Breast epithelium (tissue), 4 donors: ENCODE measurements at regions not wholly inside any gene's neighbourhood (a gene's known extent, or its start where the extent isn't known, plus 50 kb on each side); places are given as distances from the start of the nearest gene placed in this dataset.
"Not testable (repeated sequence)": the region's sequence is repeated elsewhere in the genome, so short reads cannot be mapped to it uniquely, and the experiment has no call there.

Experiments used
- DNase-seq, 2 donors: peaks; one replicate each; pipeline ENCODE4 v3.0.0-alpha.2; 2019; ENCODE audit warnings: low spot score in 2 of 2
- H3K27ac ChIP-seq, 2 donors: fragments of 200-600 bp; sonication (generic) in 1 of 2; one replicate each; pipeline ENCODE4 v1.5.1; 2016 to 2019; ENCODE audit warnings: mild to moderate bottlenecking in 1 of 2
- H3K27me3 ChIP-seq, 2 donors: fragments of 200-600 bp; sonication (generic) in 1 of 2; one replicate each; pipeline versions ENCODE4 v1.5.1 to v1.6.0; 2017 to 2019; ENCODE audit warnings: control low read depth in 1 of 2, mild to moderate bottlenecking in 1 of 2
- H3K36me3 ChIP-seq: fragments of 200-600 bp; one replicate; pipeline ENCODE4 v1.5.1; 2019
- H3K4me1 ChIP-seq, 2 donors: fragments of 200-600 bp; sonication (generic); one replicate each; pipeline ENCODE4 v1.5.1; 2016 to 2019; ENCODE audit warnings: control low read depth in 1 of 2
- H3K4me3 ChIP-seq, 3 donors: fragments of 200-600 bp; sonication (generic); 1 replicate in 2 of 3; 2 replicates in 1 of 3; pipeline ENCODE4 v1.5.1; 2016 to 2019; ENCODE audit warnings: mild to moderate bottlenecking in 3 of 3, moderate library complexity in 2 of 3
- H3K9me3 ChIP-seq, 2 donors: fragments of 200-600 bp; sonication (generic) in 1 of 2; one replicate each; pipeline ENCODE4 v1.5.1; 2016 to 2019; ENCODE audit warnings: control low read depth in 1 of 2
- POLR2A ChIP-seq: fragments of 450-650 bp; IDR thresholded peaks from one replicate; pipeline ENCODE4 v1.6.1; 2016; ENCODE audit warnings: antibody characterized with exemption, mild to moderate bottlenecking, moderate library complexity
- POLR2AphosphoS5 ChIP-seq, 3 donors: sonication (generic); formaldehyde crosslinking; IDR thresholded peaks; one replicate each; pipeline ENCODE4 v1.6.1; 2017; ENCODE audit warnings: antibody characterized with exemption in 3 of 3
- intact Hi-C: fragments of 100-400 bp; cut with DNase I; formaldehyde crosslinking; loops from one replicate; pipeline ENCODE4 v1.15.1; 2023; ENCODE audit warnings: low total_unique reads
- TF ChIP-seq, protein P1 (sequence below), 3 donors: fragments of 450-650 bp; IDR thresholded peaks; one replicate each; pipeline ENCODE4 v1.5.1; 2016 to 2017; ENCODE audit warnings: antibody characterized with exemption in 3 of 3, mild to moderate bottlenecking in 3 of 3, moderate library complexity in 3 of 3

DNA sequence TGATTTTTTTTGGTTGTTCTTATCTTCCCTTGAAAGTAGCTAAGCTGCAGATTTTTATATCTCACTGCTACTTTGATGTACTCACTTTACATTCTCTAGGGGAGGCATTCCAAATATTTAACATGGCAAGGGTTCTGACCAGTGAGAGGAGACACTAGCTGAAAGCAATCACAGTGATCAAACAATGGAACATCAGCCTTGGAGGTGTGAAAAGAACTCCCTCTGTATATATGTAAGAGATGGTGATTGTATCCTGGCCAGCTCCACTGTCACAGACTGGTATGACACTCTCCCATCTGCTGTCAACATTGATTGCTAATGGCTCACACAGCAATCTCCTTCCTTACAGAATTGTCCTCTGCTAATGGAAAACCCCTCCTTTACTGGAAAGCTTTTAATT lies 291.7 kb upstream of the CDH19 start:
- intact Hi-C loops, result no loop called here
- DNase-seq, result no peak
- no peaks in the 10 kb centered on the region for H3K9me3 ChIP-seq
- no peaks in the 10 kb centered on the region for H3K27me3 ChIP-seq
- no peak overlapping the region for H3K27ac ChIP-seq
- H3K4me3 ChIP-seq, result no peak overlapping the region
- TF ChIP-seq, protein P1, sequence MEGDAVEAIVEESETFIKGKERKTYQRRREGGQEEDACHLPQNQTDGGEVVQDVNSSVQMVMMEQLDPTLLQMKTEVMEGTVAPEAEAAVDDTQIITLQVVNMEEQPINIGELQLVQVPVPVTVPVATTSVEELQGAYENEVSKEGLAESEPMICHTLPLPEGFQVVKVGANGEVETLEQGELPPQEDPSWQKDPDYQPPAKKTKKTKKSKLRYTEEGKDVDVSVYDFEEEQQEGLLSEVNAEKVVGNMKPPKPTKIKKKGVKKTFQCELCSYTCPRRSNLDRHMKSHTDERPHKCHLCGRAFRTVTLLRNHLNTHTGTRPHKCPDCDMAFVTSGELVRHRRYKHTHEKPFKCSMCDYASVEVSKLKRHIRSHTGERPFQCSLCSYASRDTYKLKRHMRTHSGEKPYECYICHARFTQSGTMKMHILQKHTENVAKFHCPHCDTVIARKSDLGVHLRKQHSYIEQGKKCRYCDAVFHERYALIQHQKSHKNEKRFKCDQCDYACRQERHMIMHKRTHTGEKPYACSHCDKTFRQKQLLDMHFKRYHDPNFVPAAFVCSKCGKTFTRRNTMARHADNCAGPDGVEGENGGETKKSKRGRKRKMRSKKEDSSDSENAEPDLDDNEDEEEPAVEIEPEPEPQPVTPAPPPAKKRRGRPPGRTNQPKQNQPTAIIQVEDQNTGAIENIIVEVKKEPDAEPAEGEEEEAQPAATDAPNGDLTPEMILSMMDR (IDR thresholded peaks at IDR 0.05), result no peak
- TF ChIP-seq POLR2A, result no peak
- no peak for TF ChIP-seq POLR2AphosphoS5 (IDR thresholded peaks at IDR 0.05)
- no peaks in the 10 kb centered on the region for H3K4me1 ChIP-seq
- H3K36me3 ChIP-seq, result no peaks in the 10 kb centered on the region

DNA sequence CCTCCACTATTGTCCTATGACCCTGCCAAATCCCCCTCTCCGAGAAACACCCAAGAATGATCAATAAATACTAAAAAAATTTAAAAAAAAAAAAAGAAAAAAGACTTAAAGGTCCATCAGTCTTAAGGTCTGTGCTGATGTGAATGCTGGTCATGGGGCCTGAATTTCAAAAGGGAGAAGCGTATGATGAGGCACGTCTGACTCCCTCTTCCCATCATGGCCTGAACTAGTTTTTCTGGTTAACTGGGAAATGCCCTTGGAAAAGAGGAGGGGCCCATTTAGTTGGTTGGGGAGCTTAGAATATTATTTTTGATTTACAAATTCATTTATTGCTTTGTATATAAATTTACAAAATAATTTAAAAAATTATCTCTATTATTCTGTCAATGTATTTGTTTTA lies 291.0 kb upstream of the CDH19 start:
- Histone ChIP-seq H3K27me3 (no peaks in the 10 kb centered on the region), H3K4me1 (no peaks in the 10 kb centered on the region), H3K4me3 (no peak overlapping the region), H3K9me3 (no peaks in the 10 kb centered on the region), H3K36me3 (no peaks in the 10 kb centered on the region), H3K27ac (no peak overlapping the region)
- intact Hi-C loops, result no loop called here
- DNase-seq, result no peak
- TF ChIP-seq, protein P1 (IDR thresholded peaks at IDR 0.05), result no peak
- no peak for TF ChIP-seq POLR2A
- no peak for TF ChIP-seq POLR2AphosphoS5 (IDR thresholded peaks at IDR 0.05)

DNA sequence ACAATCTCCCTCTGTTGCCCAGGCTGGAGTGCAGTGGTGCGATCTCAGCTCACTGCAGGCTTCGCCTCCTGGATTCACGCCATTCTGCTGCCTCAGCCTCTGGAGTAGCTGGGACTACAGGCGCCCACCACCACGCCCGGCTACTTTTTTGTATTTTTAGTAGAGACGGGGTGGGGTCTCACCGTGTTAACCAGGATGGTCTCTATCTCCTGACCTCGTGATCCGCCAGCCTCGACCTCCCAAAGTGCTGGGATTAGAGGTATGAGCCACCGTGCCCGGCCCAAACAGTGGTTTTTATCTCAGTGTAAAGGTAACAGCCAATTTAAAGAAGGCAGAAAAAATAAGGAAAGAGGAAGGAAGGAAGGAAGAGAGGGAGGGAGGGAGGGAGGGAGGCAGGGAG lies 288.5 kb upstream of the CDH19 start:
- H3K4me1 ChIP-seq, H3K27ac ChIP-seq, intact Hi-C loops, H3K36me3 ChIP-seq, H3K27me3 ChIP-seq, H3K4me3 ChIP-seq, H3K9me3 ChIP-seq, DNase-seq: not testable (repeated sequence)

DNA sequence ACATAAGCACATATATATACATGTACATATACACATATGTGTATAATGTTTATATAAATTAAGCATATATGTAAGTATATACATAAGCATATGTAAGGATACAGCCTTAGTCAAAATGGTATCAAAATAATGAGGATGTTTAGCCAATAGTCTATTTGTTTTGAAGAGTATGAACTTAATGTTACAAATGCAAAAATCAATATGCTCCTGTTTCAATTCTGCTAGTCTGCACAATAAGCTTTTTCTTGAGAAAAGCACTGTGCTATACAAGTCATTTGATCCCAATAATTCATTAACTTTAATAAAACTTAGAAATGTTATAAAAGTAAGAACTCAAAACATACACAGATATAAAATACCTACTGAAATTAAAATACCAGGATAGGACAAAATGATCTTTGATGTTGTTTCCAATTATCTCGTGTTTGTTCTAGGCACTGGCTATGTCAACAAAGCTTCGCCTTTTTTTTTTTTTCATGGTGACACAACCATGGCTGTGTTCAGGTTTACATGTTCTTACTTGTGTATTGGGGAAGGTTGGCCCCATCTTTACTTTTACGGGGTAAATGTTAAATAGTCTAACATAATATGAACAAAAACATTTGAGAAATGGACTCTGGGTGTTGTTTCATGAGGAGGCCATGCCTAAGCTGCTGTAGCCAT lies 271.1 kb upstream of the CDH19 start:
- no peak for DNase-seq
- intact Hi-C loops, result no loop called here
- no peak overlapping the region for H3K4me3 ChIP-seq
- no peaks in the 10 kb centered on the region for H3K36me3 ChIP-seq
- H3K27ac ChIP-seq, result no peak overlapping the region
- no peaks in the 10 kb centered on the region for H3K27me3 ChIP-seq
- TF ChIP-seq, protein P1 (IDR thresholded peaks at IDR 0.05), result no peak
- no peak for TF ChIP-seq POLR2AphosphoS5 (IDR thresholded peaks at IDR 0.05)
- no peak for TF ChIP-seq POLR2A
- no peaks in the 10 kb centered on the region for H3K4me1 ChIP-seq
- no peaks in the 10 kb centered on the region for H3K9me3 ChIP-seq

DNA sequence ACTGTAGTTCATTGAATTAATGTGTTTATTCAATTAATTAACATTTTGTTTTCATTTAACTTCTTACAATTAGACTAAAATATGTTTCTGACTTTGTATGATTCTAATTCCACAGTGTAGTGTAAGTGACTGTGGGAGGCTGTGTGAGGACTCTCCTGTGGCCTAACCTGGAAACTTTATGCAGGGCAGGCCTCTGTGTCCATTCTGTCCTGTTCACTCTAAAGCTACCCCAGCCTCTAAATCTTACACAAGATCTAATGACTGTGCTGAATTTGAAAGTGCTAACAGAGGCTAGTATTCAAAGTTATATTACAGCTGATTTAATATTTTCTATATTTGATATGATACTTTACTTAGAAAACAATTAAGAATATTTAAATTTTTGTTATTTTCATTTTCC lies 270.5 kb upstream of the CDH19 start:
- Histone ChIP-seq H3K9me3 (no peaks in the 10 kb centered on the region), H3K27me3 (no peaks in the 10 kb centered on the region), H3K4me1 (no peaks in the 10 kb centered on the region), H3K4me3 (no peak overlapping the region), H3K36me3 (no peaks in the 10 kb centered on the region), H3K27ac (no peak overlapping the region)
- DNase-seq, result no peak
- intact Hi-C loops, result no loop called here
- TF ChIP-seq POLR2AphosphoS5 (IDR thresholded peaks at IDR 0.05) (no peak), POLR2A (no peak)
- TF ChIP-seq, protein P1 (IDR thresholded peaks at IDR 0.05), result no peak

DNA sequence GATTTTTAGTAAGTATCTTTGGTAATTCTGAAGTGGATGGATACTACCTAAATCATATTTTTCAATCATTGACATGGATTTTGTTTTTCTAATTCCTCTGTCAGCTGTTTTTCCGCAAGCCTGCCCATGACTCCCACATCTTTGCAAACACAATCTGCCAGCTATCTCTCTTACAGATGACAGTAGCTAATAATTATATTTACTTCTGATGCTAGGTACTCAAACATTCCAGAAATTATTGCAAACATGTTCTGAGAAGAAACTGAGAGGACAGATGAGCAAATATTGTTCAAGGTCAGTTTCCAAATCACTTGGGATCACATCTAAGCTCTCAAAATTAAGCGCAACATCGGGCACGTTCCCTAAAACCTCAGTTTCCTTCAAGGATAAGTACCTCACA lies 270.0 kb upstream of the CDH19 start:
- Histone ChIP-seq H3K4me1 (no peaks in the 10 kb centered on the region), H3K27ac (no peak overlapping the region), H3K36me3 (no peaks in the 10 kb centered on the region), H3K4me3 (no peak overlapping the region), H3K27me3 (no peaks in the 10 kb centered on the region), H3K9me3 (no peaks in the 10 kb centered on the region)
- no peak for DNase-seq
- TF ChIP-seq, protein P1 (IDR thresholded peaks at IDR 0.05), result no peak
- no peak for TF ChIP-seq POLR2A
- no peak for TF ChIP-seq POLR2AphosphoS5 (IDR thresholded peaks at IDR 0.05)
- intact Hi-C loops, result no loop called here
